H7 (cell line): ENCODE measurements at regions not wholly inside any gene's neighbourhood (a gene's known extent, or its start where the extent isn't known, plus 50 kb on each side); places are given as distances from the start of the nearest gene placed in this dataset.

Source experiments
- DNase-seq: peaks from one replicate; pipeline ENCODE4 v3.0.0; 2012
- H3K27me3 ChIP-seq: 2 replicates; pipeline ENCODE4 v1.6.0; 2011; ENCODE audit warnings: mild to moderate bottlenecking, low read length; ENCODE audit not compliant: control insufficient read depth, insufficient read depth
- H3K36me3 ChIP-seq: replicated peaks from 2 replicates; pipeline ENCODE4 v1.5.1; 2011; ENCODE audit warnings: low read length; ENCODE audit not compliant: control insufficient read depth, insufficient read depth
- H3K4me3 ChIP-seq: 2 replicates; pipeline ENCODE4 v1.5.1; 2011; ENCODE audit warnings: low read depth, mild to moderate bottlenecking, control low read depth, low read length, moderate library complexity; ENCODE audit not compliant: insufficient read depth

DNA sequence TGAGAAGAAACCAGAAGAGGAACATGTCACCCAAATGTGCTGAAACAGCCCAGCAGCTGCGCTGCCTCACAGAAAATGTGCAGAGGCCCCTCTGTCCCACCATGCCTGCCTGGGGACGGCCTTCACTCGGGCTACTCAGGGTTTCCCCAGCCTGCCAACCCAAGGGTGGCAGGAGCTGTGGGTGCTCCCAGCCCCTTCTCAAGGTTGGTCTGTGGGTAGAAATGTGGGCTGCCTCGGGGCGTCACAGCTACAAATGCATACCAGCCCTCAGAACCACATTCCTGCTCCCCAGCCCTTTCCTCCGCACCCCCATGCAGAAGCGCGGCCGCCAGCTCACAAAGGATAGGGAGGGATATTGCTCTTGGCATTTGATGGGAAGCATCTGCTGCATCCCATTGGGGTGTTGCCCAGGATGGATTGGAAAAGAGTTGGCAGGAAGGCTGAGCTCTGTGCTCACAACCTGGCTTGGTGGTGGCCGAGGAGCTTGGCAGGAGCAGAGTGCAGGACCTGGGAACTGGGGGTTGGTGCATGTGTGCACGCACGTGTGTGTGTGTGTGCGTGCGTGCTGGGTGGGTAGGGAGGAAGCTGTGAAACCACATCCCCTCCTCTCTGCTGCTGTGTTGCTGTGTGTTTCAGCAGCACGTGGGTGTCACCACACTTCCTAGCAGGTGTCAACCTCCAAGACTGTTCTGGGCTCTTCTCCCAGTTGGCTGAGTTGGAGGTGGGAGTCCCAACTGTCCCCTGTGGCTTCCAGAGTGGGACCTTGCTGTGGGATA lies 304.4 kb downstream of the SEC14L1 start:
- Histone ChIP-seq H3K27me3 (no peaks in the 10 kb centered on the region), H3K4me3 (no peak overlapping the region), H3K36me3 (no peaks in the 10 kb centered on the region)
- DNase-seq: no peak

DNA sequence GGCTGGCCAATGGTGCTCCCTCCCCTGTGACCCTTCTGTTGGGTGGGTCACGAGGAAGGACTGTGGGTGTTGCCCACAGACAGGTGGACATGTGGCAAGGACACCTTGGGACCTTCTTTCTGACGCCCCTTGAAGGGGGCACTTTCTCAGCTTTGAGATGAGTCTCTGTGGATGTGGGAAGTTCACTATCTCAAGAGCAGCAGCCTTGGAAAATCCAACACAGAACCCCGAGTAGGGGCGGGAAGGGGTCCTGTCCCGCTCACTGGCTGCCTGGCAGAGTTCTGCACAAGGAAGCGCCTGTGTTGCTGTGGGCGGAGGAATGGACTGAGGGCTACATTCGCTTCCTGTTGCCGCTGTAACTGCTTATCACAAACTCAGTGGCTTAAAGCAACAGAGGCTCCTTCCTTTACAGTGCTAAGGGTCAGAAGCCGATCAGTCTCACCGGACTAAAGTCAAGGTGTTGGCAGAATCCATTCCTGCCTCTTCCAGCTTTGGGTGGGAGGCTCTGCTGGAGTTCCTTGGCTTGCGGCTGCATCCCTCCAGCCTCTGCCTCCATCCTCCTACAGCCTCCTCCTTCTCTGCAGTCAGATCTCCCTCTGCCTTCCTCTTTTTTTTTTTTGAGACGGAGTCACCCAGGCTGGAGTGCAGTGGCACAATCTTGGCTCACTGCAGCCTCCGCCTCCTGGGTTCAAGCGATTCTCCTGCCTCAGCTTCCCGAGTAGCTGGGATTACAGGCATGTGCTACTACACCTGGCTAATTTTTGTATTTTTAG lies 305.2 kb downstream of the SEC14L1 start:
- Histone ChIP-seq H3K36me3 (no peaks in the 10 kb centered on the region), H3K4me3 (no peak overlapping the region)
- DNase-seq: no peak

DNA sequence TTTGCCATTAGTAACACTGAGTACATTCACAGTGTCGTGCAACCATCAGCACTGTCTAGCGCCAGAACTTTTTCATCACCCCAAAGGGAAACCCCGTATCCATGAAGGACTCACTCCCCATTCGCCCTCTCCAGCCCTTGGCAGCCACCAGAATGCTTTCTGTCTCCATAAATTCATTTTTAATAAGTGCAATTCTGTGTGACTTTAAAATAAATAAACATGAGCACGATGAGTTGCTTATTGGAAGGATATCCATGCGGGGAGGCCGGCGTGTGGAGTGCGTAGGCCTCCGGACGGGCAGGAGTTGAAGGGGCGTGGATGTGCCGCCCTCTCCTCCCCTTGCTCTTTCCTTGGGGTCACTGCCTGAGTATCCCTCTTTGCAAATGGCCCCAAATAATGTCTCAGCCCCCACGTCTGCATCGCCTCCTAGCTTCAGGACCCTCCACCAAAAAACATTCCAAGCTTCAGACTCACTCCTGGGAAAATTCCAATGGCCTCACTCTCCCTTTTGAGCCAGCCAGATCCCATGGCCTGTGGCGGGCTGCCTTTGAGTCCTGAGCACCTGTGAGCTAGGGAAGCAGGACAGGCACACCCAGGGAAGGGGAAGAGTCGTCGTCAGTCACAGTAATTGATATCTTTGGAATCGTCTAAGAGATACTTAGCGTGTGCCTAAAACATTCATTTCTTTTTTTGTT lies 306.3 kb downstream of the SEC14L1 start:
- DNase-seq: no peak
- Histone ChIP-seq H3K4me3 (no peak overlapping the region), H3K36me3 (no peaks in the 10 kb centered on the region), H3K27me3 (no peaks in the 10 kb centered on the region)

More for the DNA sequence above, 305.2 kb downstream of the SEC14L1 start:
- no peaks in the 10 kb centered on the region for H3K27me3 ChIP-seq

- Histone ChIP-seq H3K4me3 (no peak overlapping the region), H3K36me3 (no peaks in the 10 kb centered on the region), H3K27me3 (no peaks in the 10 kb centered on the region)
- no peak for DNase-seq
Observed at GRCh38 chr17:77449373-77449907, 308.7 kb downstream of the SEC14L1 start.

DNA sequence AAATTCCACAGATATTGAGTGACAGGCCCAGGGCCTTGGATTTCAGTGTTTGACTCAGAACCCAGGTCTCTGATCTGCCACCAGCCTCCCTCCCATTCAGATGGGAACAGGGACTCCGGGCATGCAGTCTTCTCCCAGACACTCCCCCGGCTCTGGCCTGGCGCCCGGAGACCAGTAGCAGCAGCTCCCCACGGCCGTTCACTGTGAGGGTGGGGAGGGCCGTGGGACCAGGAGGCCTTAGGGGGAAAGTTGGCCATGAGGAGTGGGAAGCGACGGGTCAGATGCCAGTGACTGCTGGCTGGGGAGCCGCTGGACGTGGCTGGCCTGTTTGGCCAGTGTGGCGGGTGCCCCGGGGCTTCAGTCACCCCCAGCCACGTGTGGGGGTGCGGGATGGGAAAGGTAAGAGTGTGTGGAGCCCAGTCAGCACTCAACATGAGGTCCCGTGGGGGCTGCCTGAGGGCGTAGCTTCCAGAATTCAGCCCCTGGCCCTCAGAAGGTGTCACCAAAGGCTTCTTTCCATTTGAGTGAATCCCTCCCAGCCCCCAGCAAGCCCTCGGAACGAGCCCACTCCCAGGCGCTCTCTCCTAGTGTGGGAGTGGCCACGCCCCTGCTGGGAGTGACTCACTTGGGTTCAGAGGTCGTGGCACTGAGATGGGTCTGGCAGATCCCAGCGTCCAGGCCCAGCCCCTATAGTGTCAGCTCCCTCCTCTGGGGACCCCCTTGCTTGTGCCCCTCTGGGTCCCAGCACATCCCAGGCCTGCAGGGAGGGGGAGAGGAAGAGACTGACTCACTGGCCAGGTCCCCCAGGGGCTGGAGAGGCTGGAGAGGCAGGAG lies 309.4 kb downstream of the SEC14L1 start:
- DNase-seq: peak; percentile 88
- Histone ChIP-seq H3K4me3 (peak overlapping the region; percentile 60; the same call in 1 of the 2 replicates), H3K36me3 (no peaks in the 10 kb centered on the region), H3K27me3 (no peaks in the 10 kb centered on the region)

- DNase-seq: no peak
- Histone ChIP-seq H3K36me3 (no peaks in the 10 kb centered on the region), H3K27me3 (no peaks in the 10 kb centered on the region), H3K4me3 (peak overlapping the region; percentile 60)
Observed at GRCh38 chr17:77450742-77451244, 310.0 kb downstream of the SEC14L1 start.

- no peaks in the 10 kb centered on the region for H3K27me3 ChIP-seq
- H3K4me3 ChIP-seq: peak overlapping the region; percentile 60
- no peaks in the 10 kb centered on the region for H3K36me3 ChIP-seq
- peak; percentile 97 for DNase-seq
Observed at GRCh38 chr17:77451245-77451893, 310.6 kb downstream of the SEC14L1 start.

DNA sequence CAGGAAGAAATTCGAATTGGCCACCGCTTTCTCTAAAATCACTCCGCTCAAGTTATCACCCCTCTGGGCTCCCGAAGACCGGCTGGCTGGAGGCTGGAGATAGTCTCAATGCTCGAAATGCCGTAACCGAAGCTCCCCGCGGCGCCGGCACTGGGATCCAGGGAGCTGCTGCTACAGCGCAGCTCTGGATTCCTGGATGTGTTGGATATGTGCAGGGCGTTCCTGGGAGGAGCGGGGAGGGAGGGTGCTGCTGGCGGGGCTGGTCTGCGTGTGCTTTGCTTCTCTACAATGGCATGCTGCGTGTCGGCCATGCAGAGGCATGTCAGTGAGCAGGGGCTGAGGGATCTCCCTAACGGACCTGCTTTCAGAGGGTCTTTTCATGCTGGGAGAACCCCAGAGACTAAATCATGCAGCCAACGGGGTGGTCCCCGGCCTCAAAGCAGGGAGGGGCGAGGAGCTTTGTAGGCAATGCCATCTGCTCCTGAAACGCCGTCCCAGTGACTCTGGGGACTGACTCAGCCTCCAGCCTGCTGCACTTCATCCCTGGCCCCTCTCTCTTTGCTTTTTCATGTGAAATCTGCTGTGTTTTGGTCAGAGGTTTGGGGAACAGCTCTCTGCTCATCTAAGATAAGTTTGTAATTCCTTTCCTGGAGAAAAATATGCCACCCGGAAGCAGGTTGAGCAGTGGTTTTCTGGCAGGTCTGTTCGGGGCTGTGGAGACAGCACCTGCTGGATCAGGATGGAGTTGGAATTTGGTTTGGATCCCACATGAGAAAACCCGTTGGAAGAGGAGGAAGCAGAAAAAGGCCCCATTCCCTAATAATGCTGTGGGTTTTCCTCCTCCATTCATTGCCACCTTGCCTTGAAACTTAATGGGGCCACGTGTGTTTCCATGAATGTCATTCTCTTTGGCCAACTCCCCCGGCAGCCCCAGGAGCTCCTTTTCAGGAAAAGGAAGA lies 311.4 kb downstream of the SEC14L1 start:
- Histone ChIP-seq H3K27me3 (no peaks in the 10 kb centered on the region), H3K4me3 (peak overlapping the region; percentile 60), H3K36me3 (no peaks in the 10 kb centered on the region)
- DNase-seq: peak; percentile 85

- no peak for DNase-seq
- H3K27me3 ChIP-seq: no peaks in the 10 kb centered on the region
- H3K36me3 ChIP-seq: no peaks in the 10 kb centered on the region
- no peak overlapping the region for H3K4me3 ChIP-seq
Observed at GRCh38 chr17:77453613-77454241, 313.0 kb downstream of the SEC14L1 start.

DNA sequence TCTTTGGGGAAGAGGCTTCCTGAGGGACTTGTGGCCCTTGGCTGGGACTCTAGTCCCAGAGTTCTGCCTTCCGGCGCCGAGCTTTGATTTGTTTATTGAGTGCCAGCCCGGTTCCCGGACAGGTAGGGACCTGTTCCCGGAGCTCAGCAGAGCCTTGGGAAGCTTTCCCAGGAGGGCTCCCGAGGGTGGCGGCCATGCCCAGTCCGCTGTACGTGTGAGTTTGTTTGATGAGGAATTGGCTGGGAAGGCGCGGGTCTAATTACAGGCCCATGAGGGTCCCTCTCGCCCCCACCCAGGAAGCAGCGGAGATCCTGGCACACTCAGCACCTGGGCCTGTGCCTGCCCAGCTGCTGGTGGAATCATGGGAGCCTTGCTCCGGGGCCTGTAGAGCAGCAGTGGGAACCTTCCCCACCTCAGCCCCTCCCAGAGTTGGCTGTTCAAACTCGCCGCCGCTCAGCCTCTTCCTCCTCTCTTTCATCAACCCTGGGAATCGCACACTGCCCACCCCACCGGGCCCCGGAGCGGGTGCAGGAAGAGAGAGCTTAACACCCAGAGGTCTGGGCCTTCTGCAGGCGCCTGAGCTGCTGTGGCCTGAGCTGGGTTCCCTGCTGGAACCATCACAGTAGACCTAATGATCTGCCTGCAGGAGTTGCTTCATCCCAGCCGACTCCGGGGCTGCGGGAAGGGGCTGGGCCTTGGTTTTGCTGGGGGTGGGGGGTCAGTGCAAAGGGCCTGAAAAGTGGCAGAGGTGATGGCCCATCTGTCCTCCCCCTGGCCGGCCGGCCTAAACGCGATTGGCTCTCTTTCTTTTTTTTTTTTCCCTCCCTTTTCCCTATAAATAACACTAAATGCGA lies 313.7 kb downstream of the SEC14L1 start:
- no peaks in the 10 kb centered on the region for H3K36me3 ChIP-seq
- no peak overlapping the region for H3K4me3 ChIP-seq
- H3K27me3 ChIP-seq: no peaks in the 10 kb centered on the region
- DNase-seq: no peak

DNA sequence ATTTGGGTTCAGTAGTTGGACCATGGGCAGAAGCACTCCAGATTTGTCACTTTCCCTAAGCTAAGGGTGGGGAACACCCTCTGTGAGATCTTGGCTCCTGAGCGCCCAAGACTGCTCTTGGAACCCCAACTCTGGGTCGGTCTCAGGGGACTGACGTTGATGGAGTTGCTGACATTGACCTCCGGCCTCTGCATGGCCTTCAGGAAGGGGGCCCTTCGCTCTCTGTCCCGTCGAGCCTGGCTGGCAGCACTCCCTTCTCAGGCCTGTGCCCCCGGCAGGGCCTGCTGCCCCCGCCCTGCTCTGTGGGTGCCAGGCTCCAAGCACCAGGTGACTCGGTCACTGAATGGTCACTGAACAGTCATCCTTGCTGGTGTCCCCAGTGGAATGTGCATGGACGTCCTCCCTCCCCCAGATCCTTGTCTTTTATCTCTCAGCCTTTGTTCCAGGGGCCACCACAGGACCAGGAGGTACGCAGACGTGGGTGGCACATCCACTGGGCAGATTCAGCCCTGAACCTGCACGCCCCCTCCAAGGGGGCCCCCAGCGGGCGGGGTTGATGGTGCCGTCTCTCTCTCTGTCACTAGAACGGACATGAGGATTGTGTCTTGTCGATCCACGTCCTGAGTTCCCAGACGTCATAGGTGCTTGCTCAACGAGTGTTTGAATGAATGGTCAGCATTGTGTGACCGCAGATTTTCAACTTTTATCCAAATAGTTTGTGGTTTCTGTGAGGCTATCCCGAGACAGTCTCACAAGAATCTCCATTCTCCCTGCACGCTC lies 314.5 kb downstream of the SEC14L1 start:
- no peaks in the 10 kb centered on the region for H3K36me3 ChIP-seq
- DNase-seq: no peak
- no peaks in the 10 kb centered on the region for H3K27me3 ChIP-seq
- no peak overlapping the region for H3K4me3 ChIP-seq
